Esophagus muscularis mucosa (tissue), 3 donors: ENCODE measurements at regions not wholly inside any gene's neighbourhood (a gene's known extent, or its start where the extent isn't known, plus 50 kb on each side); places are given as distances from the start of the nearest gene placed in this dataset.

ENCODE experiments used
- CTCF ChIP-seq, 3 experiments: fragments of 200-600 bp in 2 of 3; fragments of 450-650 bp in 1 of 3; sonication (generic) in 2 of 3; IDR thresholded peaks; one replicate each; pipeline ENCODE4 v1.5.1; 2017 to 2019; ENCODE audit warnings: antibody characterized with exemption in 3 of 3, mild to moderate bottlenecking in 2 of 3, moderate library complexity in 1 of 3
- POLR2A ChIP-seq: fragments of 450-650 bp; IDR thresholded peaks from one replicate; pipeline ENCODE4 v1.6.1; 2017; ENCODE audit warnings: antibody characterized with exemption, moderate library complexity, mild to moderate bottlenecking, low read depth

- no peak for TF ChIP-seq CTCF (IDR thresholded peaks at IDR 0.05)
- no peak for TF ChIP-seq POLR2A
Measured at GRCh38 chr5:168030912-168031311, 260.5 kb upstream of the WWC1 start.
